ENCODE measurements at regions not wholly inside any gene's neighbourhood (a gene's known extent, or its start where the extent isn't known, plus 50 kb on each side); places are given as distances from the start of the nearest gene placed in this dataset.

- DNase-seq = no peak
- no peaks in the 10 kb centered on the region for H3K36me3 ChIP-seq
- H3K9me3 ChIP-seq = no peaks in the 10 kb centered on the region
- no peaks in the 10 kb centered on the region for H3K4me1 ChIP-seq
- TF ChIP-seq CTCF (IDR thresholded peaks at IDR 0.05) = no peak
- H3K27me3 ChIP-seq (ENCODE audit: low read depth) = no peaks in the 10 kb centered on the region
- ATAC-seq = no peak
- H3K4me3 ChIP-seq = no peak overlapping the region
- intact Hi-C loops (cut with DNase I) = no loop called here
- H3K27ac ChIP-seq = no peak overlapping the region
These were observed 180.7 kb downstream of the FBXO15 start for GRCh38 chr18:73966954-73967353.

- intact Hi-C loops (cut with DNase I) = no loop called here
- H3K4me3 ChIP-seq = no peak overlapping the region
- TF ChIP-seq CTCF (IDR thresholded peaks at IDR 0.05) = no peak
- peaks cover 11% of the 10 kb centered on the region for H3K27me3 ChIP-seq (ENCODE audit: low read depth)
- H3K4me1 ChIP-seq = no peaks in the 10 kb centered on the region
- no peak for DNase-seq
- ATAC-seq = no peak
- no peaks in the 10 kb centered on the region for H3K9me3 ChIP-seq
- H3K27ac ChIP-seq = no peak overlapping the region
- H3K36me3 ChIP-seq = no peaks in the 10 kb centered on the region
These were observed 185.4 kb downstream of the FBXO15 start for GRCh38 chr18:73962256-73962655.

- H3K4me3 ChIP-seq = no peak overlapping the region
- no peaks in the 10 kb centered on the region for H3K36me3 ChIP-seq
- no peak for TF ChIP-seq CTCF (IDR thresholded peaks at IDR 0.05)
- H3K4me1 ChIP-seq = no peaks in the 10 kb centered on the region
- no peak overlapping the region for H3K27ac ChIP-seq
- intact Hi-C loops (cut with DNase I) = no loop called here
- H3K27me3 ChIP-seq (ENCODE audit: low read depth) = peaks cover 11% of the 10 kb centered on the region
- no peaks in the 10 kb centered on the region for H3K9me3 ChIP-seq
- no peak for ATAC-seq
- no peak for DNase-seq
These were observed 185.8 kb downstream of the FBXO15 start for GRCh38 chr18:73961804-73962203.

GRCh38 chr18:73959352-73959751 lies 188.3 kb downstream of the FBXO15 start:
- no peak for DNase-seq
- TF ChIP-seq CTCF (IDR thresholded peaks at IDR 0.05) = no peak
- Histone ChIP-seq H3K9me3 (no peaks in the 10 kb centered on the region), H3K4me1 (no peaks in the 10 kb centered on the region), H3K36me3 (no peaks in the 10 kb centered on the region), H3K4me3 (no peak overlapping the region), H3K27me3 (ENCODE audit: low read depth) (peaks cover 11% of the 10 kb centered on the region), H3K27ac (no peak overlapping the region)
- intact Hi-C loops (cut with DNase I) = no loop called here
- peak in 1 of 2 donors; percentile 20 for ATAC-seq

- no peak overlapping the region for H3K27ac ChIP-seq
- TF ChIP-seq CTCF (IDR thresholded peaks at IDR 0.05) = no peak
- intact Hi-C loops (cut with DNase I) = no loop called here
- no peak for ATAC-seq
- peaks cover 9% of the 10 kb centered on the region for H3K27me3 ChIP-seq (ENCODE audit: low read depth)
- H3K4me3 ChIP-seq = no peak overlapping the region
- no peak for DNase-seq
- H3K4me1 ChIP-seq = no peaks in the 10 kb centered on the region
- H3K9me3 ChIP-seq = no peaks in the 10 kb centered on the region
- H3K36me3 ChIP-seq = no peaks in the 10 kb centered on the region
These were observed 193.4 kb downstream of the FBXO15 start for GRCh38 chr18:73954268-73954667.
